ENCODE measurements at regions not wholly inside any gene's neighbourhood (a gene's known extent, or its start where the extent isn't known, plus 50 kb on each side); places are given as distances from the start of the nearest gene placed in this dataset.
"Not testable (repeated sequence)": the region's sequence is repeated elsewhere in the genome, so short reads cannot be mapped to it uniquely, and the experiment has no call there.

DNA sequence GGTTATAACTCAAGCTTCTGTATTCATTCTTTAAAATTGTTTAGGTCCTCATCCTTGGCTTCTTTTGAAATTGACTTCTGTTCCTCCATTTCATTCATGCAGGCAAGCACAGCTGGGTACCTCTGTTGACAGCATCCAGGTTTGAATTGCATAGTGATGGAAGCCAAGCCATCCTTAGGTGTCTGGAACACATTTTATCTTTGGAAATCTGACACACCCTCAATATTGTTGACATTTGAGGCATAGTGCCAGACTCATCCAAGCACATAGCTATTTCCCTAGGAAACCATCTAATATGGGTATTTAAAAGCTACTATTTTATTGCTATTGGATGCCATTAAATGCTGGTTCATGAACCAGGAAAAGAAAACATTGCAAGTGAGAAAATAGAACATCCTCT is 142.1 kb upstream of the PTPRZ1 start:
- no peak for DNase-seq (ENCODE audit: low read depth)
- no peak overlapping the region for H3K4me3 ChIP-seq (ENCODE audit: control insufficient read depth, low read depth, low read length)
- TF ChIP-seq CTCF (IDR thresholded peaks at IDR 0.05; ENCODE audit: control insufficient read depth, insufficient read depth, low read depth, low read length, missing control alignments), result no peak

DNA sequence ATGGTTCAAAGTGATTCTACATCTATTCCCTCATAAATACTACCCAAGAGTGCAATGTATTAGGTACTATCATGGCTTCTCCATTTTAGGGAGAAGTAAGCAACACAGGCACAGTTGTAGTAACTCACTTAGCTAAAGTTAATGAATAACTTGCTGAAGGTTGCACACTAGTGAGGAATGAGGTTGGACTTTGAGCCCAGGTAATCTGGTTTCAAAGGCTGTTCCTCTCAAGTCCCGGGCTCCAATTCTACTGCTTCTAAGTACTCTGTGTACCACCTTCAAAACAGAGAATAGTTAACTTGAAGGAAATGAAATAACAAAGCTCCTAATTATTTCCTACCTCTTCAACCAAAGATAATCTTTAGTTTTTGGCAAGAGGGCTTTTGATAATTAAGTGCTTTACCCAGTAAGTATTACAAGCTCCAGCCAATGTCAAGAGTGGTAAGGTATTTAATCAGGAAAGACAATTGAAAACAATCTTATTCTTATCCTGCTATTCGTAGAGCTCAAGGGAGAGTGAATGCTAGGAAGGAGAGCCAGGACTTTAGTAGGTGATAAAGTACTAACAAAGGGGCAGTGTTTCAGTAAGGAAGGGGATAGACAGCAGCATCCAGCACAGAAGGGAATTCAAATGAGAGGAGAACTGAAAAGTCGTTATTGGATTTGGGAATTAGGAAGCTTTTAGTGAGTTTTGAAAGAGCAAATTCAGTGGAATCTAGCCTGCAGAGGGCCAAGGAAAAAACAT is 158.2 kb upstream of the PTPRZ1 start:
- H3K4me3 ChIP-seq (ENCODE audit: control insufficient read depth, low read depth, low read length), result no peak overlapping the region
- DNase-seq (ENCODE audit: low read depth), result no peak
- TF ChIP-seq CTCF (IDR thresholded peaks at IDR 0.05; ENCODE audit: control insufficient read depth, insufficient read depth, low read depth, low read length, missing control alignments), result no peak

GRCh38 chr7:121712961-121713360 is 160.0 kb upstream of the PTPRZ1 start:
- DNase-seq (ENCODE audit: low read depth), result not testable (repeated sequence)

GRCh38 chr7:121697731-121698316 is 175.1 kb upstream of the PTPRZ1 start:
- no peak for DNase-seq (ENCODE audit: low read depth)
- no peak for TF ChIP-seq CTCF (IDR thresholded peaks at IDR 0.05; ENCODE audit: control insufficient read depth, insufficient read depth, low read depth, low read length, missing control alignments)
- H3K4me3 ChIP-seq (ENCODE audit: control insufficient read depth, low read depth, low read length), result no peak overlapping the region

More at GRCh38 chr7:121712961-121713360, 160.0 kb upstream of the PTPRZ1 start:
- H3K4me3 ChIP-seq (ENCODE audit: control insufficient read depth, low read depth, low read length), result not testable (repeated sequence)

GRCh38 chr7:121696954-121697353 is 176.0 kb upstream of the PTPRZ1 start:
- H3K4me3 ChIP-seq (ENCODE audit: control insufficient read depth, low read depth, low read length), result no peak overlapping the region
- TF ChIP-seq CTCF (IDR thresholded peaks at IDR 0.05; ENCODE audit: control insufficient read depth, insufficient read depth, low read depth, low read length, missing control alignments), result no peak
- no peak for DNase-seq (ENCODE audit: low read depth)

GRCh38 chr7:121689749-121690148 is 183.2 kb upstream of the PTPRZ1 start:
- TF ChIP-seq CTCF (IDR thresholded peaks at IDR 0.05; ENCODE audit: control insufficient read depth, insufficient read depth, low read depth, low read length, missing control alignments), result no peak
- DNase-seq (ENCODE audit: low read depth), result no peak
- H3K4me3 ChIP-seq (ENCODE audit: control insufficient read depth, low read depth, low read length), result no peak overlapping the region

- no peak for DNase-seq (ENCODE audit: low read depth)
- no peak overlapping the region for H3K4me3 ChIP-seq (ENCODE audit: control insufficient read depth, low read depth, low read length)
- TF ChIP-seq CTCF (IDR thresholded peaks at IDR 0.05; ENCODE audit: control insufficient read depth, insufficient read depth, low read depth, low read length, missing control alignments), result no peak
These were observed 191.3 kb upstream of the PTPRZ1 start for GRCh38 chr7:121681700-121682099.

All from AG09309 (cell line).